Calu3 (cell line): ENCODE measurements at regions not wholly inside any gene's neighbourhood (a gene's known extent, or its start where the extent isn't known, plus 50 kb on each side); places are given as distances from the start of the nearest gene placed in this dataset.

Source experiments
- BruUV-seq: library from RNA; stranded (reverse); fragments of 400-500 nt; replicated peaks from 2 replicates; lab custom pipeline; 2021; lab: Mats Ljungman, UMichigan
- CTCF ChIA-PET: fragments of 300-600 bp; sonication (Branson Sonifier 250); formaldehyde crosslinking; loops from one replicate; lab custom pipeline; 2022; ENCODE audit warnings: antibody characterized with exemption; lab: Charles Lee
- DNase-seq: peaks from one replicate; pipeline ENCODE4 v3.0.0; 2022
- H3K27ac Mint-ChIP-seq: one replicate; pipeline ENCODE4 v1.8.0; 2022; ENCODE audit warnings: mixed read lengths; ENCODE audit not compliant: unreplicated experiment
- H3K27me3 Mint-ChIP-seq: one replicate; pipeline ENCODE4 v1.8.0; 2022; ENCODE audit warnings: mixed read lengths; ENCODE audit not compliant: unreplicated experiment
- H3K36me3 Mint-ChIP-seq: one replicate; pipeline ENCODE4 v1.8.0; 2022; ENCODE audit warnings: mild to moderate bottlenecking, moderate library complexity, mixed read lengths; ENCODE audit not compliant: insufficient read depth, unreplicated experiment
- H3K4me1 Mint-ChIP-seq: one replicate; pipeline ENCODE4 v1.8.0; 2022; ENCODE audit warnings: mild to moderate bottlenecking, low read depth, mixed read lengths; ENCODE audit not compliant: unreplicated experiment
- H3K4me3 Mint-ChIP-seq: one replicate; pipeline ENCODE4 v1.8.0; 2022; ENCODE audit warnings: mild to moderate bottlenecking, low read depth, moderate library complexity, mixed read lengths; ENCODE audit not compliant: unreplicated experiment
- H3K9me3 Mint-ChIP-seq: one replicate; pipeline ENCODE4 v1.8.0; 2022; ENCODE audit warnings: low read depth, mixed read lengths; ENCODE audit not compliant: unreplicated experiment
- CTCF ChIP-seq: fragments of 200-600 bp; IDR thresholded peaks from one replicate; pipeline ENCODE4 v1.8.0; 2022; ENCODE audit warnings: antibody characterized with exemption; ENCODE audit not compliant: unreplicated experiment
- intact Hi-C: fragments of 100-400 bp; cut with micrococcal nuclease; formaldehyde crosslinking; loops from one replicate; pipeline ENCODE4 v1.10.0; 2022; ENCODE audit not compliant: unreplicated experiment

GRCh38 chr9:38129366-38129765 is 60.3 kb upstream of the SHB start:
- H3K27ac Mint-ChIP-seq: no peak overlapping the region
- H3K4me1 Mint-ChIP-seq: peaks cover 9% of the 10 kb centered on the region
- TF ChIP-seq CTCF: no peak
- no peaks in the 10 kb centered on the region for H3K36me3 Mint-ChIP-seq
- no peaks in the 10 kb centered on the region for H3K9me3 Mint-ChIP-seq
- intact Hi-C loops: no loop called here
- BruUV-seq: no TSS peak
- no peak for DNase-seq
- H3K4me3 Mint-ChIP-seq: no peak overlapping the region
- CTCF ChIA-PET: no interaction called here
- peaks cover 34% of the 10 kb centered on the region for H3K27me3 Mint-ChIP-seq

- Mint-ChIP-seq H3K27me3 (peaks cover 37% of the 10 kb centered on the region), H3K4me1 (peaks cover 9% of the 10 kb centered on the region), H3K9me3 (no peaks in the 10 kb centered on the region), H3K27ac (no peak overlapping the region), H3K4me3 (no peak overlapping the region), H3K36me3 (no peaks in the 10 kb centered on the region)
- CTCF ChIA-PET: no interaction called here
- BruUV-seq: no TSS peak
- intact Hi-C loops: no loop called here
- DNase-seq: no peak
- TF ChIP-seq CTCF: no peak
Measured at GRCh38 chr9:38128752-38129270, 59.8 kb upstream of the SHB start.

GRCh38 chr9:38127271-38127839 is 58.3 kb upstream of the SHB start:
- BruUV-seq: no TSS peak
- intact Hi-C loops: no loop called here
- Mint-ChIP-seq H3K4me1 (peaks cover 9% of the 10 kb centered on the region), H3K27me3 (peaks cover 37% of the 10 kb centered on the region), H3K36me3 (no peaks in the 10 kb centered on the region), H3K4me3 (no peak overlapping the region), H3K9me3 (no peaks in the 10 kb centered on the region), H3K27ac (no peak overlapping the region)
- TF ChIP-seq CTCF: no peak
- no peak for DNase-seq
- CTCF ChIA-PET: no interaction called here

- DNase-seq: no peak
- no peaks in the 10 kb centered on the region for H3K36me3 Mint-ChIP-seq
- H3K27ac Mint-ChIP-seq: no peak overlapping the region
- peaks cover 37% of the 10 kb centered on the region for H3K27me3 Mint-ChIP-seq
- intact Hi-C loops: no loop called here
- BruUV-seq: no TSS peak
- peaks cover 9% of the 10 kb centered on the region for H3K4me1 Mint-ChIP-seq
- no peaks in the 10 kb centered on the region for H3K9me3 Mint-ChIP-seq
- TF ChIP-seq CTCF: no peak
- no peak overlapping the region for H3K4me3 Mint-ChIP-seq
- CTCF ChIA-PET: no interaction called here
Measured at GRCh38 chr9:38126730-38127129, 57.7 kb upstream of the SHB start.
